ENCODE measurements at regions not wholly inside any gene's neighbourhood (a gene's known extent, or its start where the extent isn't known, plus 50 kb on each side); places are given as distances from the start of the nearest gene placed in this dataset.
"Not testable (repeated sequence)": the region's sequence is repeated elsewhere in the genome, so short reads cannot be mapped to it uniquely, and the experiment has no call there.

GRCh38 chr9:82421498-82421897 is 432.9 kb downstream of the SPATA31D1 start:
- intact Hi-C loops (cut with DNase I), result no loop called here
- DNase-seq, result no peak
- no peaks in the 10 kb centered on the region for H3K36me3 ChIP-seq
- WGBS, 2 donors, result 32 to 76% methylated on average over 6 of the region's 6 CpGs
- TF ChIP-seq CTCF (IDR thresholded peaks at IDR 0.05), result no peak
- TF ChIP-seq POLR2A (IDR thresholded peaks at IDR 0.05), result no peak
- no peak overlapping the region for H3K27ac ChIP-seq
- no peaks in the 10 kb centered on the region for H3K9me3 ChIP-seq
- H3K4me3 ChIP-seq, result no peak overlapping the region
- H3K4me1 ChIP-seq, result no peaks in the 10 kb centered on the region
- no peaks in the 10 kb centered on the region for H3K27me3 ChIP-seq

GRCh38 chr9:82423700-82424099 is 435.1 kb downstream of the SPATA31D1 start:
- H3K27ac ChIP-seq, result no peak overlapping the region
- no peaks in the 10 kb centered on the region for H3K27me3 ChIP-seq
- H3K4me1 ChIP-seq, result no peaks in the 10 kb centered on the region
- no peak for DNase-seq
- no peaks in the 10 kb centered on the region for H3K9me3 ChIP-seq
- H3K36me3 ChIP-seq, result no peaks in the 10 kb centered on the region
- TF ChIP-seq CTCF (IDR thresholded peaks at IDR 0.05) (no peak), POLR2A (IDR thresholded peaks at IDR 0.05) (no peak)
- H3K4me3 ChIP-seq, result no peak overlapping the region
- 65 to 79% methylated on average over 3 to 4 of the region's 4 CpGs for WGBS, 2 donors
- intact Hi-C loops (cut with DNase I), result no loop called here

GRCh38 chr9:82424599-82425120 is 436.1 kb downstream of the SPATA31D1 start:
- H3K36me3 ChIP-seq, result no peaks in the 10 kb centered on the region
- no peaks in the 10 kb centered on the region for H3K27me3 ChIP-seq
- H3K9me3 ChIP-seq, result no peaks in the 10 kb centered on the region
- H3K4me3 ChIP-seq, result no peak overlapping the region
- H3K27ac ChIP-seq, result no peak overlapping the region
- no peaks in the 10 kb centered on the region for H3K4me1 ChIP-seq
- DNase-seq, result no peak
- TF ChIP-seq CTCF (IDR thresholded peaks at IDR 0.05) (no peak), POLR2A (IDR thresholded peaks at IDR 0.05) (no peak)
- intact Hi-C loops (cut with DNase I), result no loop called here

GRCh38 chr9:82431121-82431520 is 442.5 kb downstream of the SPATA31D1 start:
- DNase-seq, result no peak
- Histone ChIP-seq H3K4me3 (no peak overlapping the region), H3K27ac (no peak overlapping the region), H3K9me3 (peaks cover 0 to 7% (median 0%) of the 10 kb centered on the region in 3 donors), H3K27me3 (no peaks in the 10 kb centered on the region), H3K36me3 (no peaks in the 10 kb centered on the region), H3K4me1 (no peaks in the 10 kb centered on the region)
- intact Hi-C loops (cut with DNase I), result no loop called here
- TF ChIP-seq CTCF (IDR thresholded peaks at IDR 0.05), result no peak
- no peak for TF ChIP-seq POLR2A (IDR thresholded peaks at IDR 0.05)
- WGBS, 2 donors, result no CpG with 5 or more reads among the region's 18 CpGs

- intact Hi-C loops (cut with DNase I); H3K4me1 ChIP-seq; DNase-seq; H3K4me3 ChIP-seq; H3K27ac ChIP-seq; H3K36me3 ChIP-seq; H3K9me3 ChIP-seq; H3K27me3 ChIP-seq: not testable (repeated sequence)
- 77 to 79% methylated on average over 2 to 4 of the region's 15 CpGs for WGBS, 2 donors
These were observed 444.8 kb downstream of the SPATA31D1 start for GRCh38 chr9:82433290-82433931.

- DNase-seq, result no peak
- TF ChIP-seq POLR2A (IDR thresholded peaks at IDR 0.05) (no peak), CTCF (IDR thresholded peaks at IDR 0.05) (no peak)
- no peaks in the 10 kb centered on the region for H3K27me3 ChIP-seq
- H3K9me3 ChIP-seq, result peaks cover 0 to 14% (median 13%) of the 10 kb centered on the region in 3 donors
- intact Hi-C loops (cut with DNase I), result no loop called here
- H3K4me1 ChIP-seq, result no peaks in the 10 kb centered on the region
- no peaks in the 10 kb centered on the region for H3K36me3 ChIP-seq
- no peak overlapping the region for H3K4me3 ChIP-seq
- no peak overlapping the region for H3K27ac ChIP-seq
- whole genome bisulfite sequencing, 2 donors, result 42% methylated on average over 2 of the region's 2 CpGs; no CpG with 5 or more reads in 1 of the 2 donors
These were observed 447.9 kb downstream of the SPATA31D1 start for GRCh38 chr9:82436475-82436874.

GRCh38 chr9:82437183-82437582 is 448.6 kb downstream of the SPATA31D1 start:
- H3K9me3 ChIP-seq, result peaks cover 0 to 14% (median 12%) of the 10 kb centered on the region in 3 donors
- H3K4me3 ChIP-seq; H3K36me3 ChIP-seq; intact Hi-C loops (cut with DNase I); H3K27me3 ChIP-seq; DNase-seq; H3K4me1 ChIP-seq; H3K27ac ChIP-seq: not testable (repeated sequence)
- WGBS, 2 donors, result 77 to 81% methylated on average over 3 of the region's 3 CpGs

Data from esophagus squamous epithelium (tissue), 5 donors.